HepG2 (cell line): ENCODE measurements at regions not wholly inside any gene's neighbourhood (a gene's known extent, or its start where the extent isn't known, plus 50 kb on each side); places are given as distances from the start of the nearest gene placed in this dataset.
A peak's percentile ranks its signal among the peaks of the same experiment; 100 is the strongest.
"Not testable (repeated sequence)": the region's sequence is repeated elsewhere in the genome, so short reads cannot be mapped to it uniquely, and the experiment has no call there.

Experiments
- ATAC-seq: fragments of 200-7000 bp; cut with Tn5 transposase; 3 replicates; pipeline ENCODE4 v1.9.1; 2020; ENCODE audit warnings: mild to moderate bottlenecking, moderate library complexity
- BruUV-seq: library from RNA; stranded (reverse); fragments of 400-500 nt; replicated peaks from 2 replicates; lab custom pipeline; 2021; lab: Mats Ljungman, UMichigan
- CTCF ChIA-PET: fragments of 300-600 bp; formaldehyde crosslinking; extraction: SDS; loops from one replicate; lab custom pipeline; 2021; ENCODE audit warnings: low total read pairs, inconsistent platforms, low intra/inter-chr PET ratio; lab: Yijun Ruan, JAX
- POLR2A ChIA-PET: fragments of 350-600 bp; sonication (Branson Sonifier 250); formaldehyde crosslinking; loops from one replicate; lab custom pipeline; 2020; ENCODE audit warnings: antibody characterized with exemption, inconsistent platforms; lab: Yijun Ruan, JAX
- DNase-seq: peaks from one replicate; pipeline ENCODE4 v3.0.0-alpha.2; 2015; ENCODE audit warnings: low spot score
- FAIRE-seq: peaks from 3 replicates; lab custom pipeline; 2011; peaks lifted over from hg19 to GRCh38; lab: Jason Lieb, UNC
- H2AFZ ChIP-seq: one replicate; pipeline ENCODE4 v1.6.1; 2011; ENCODE audit warnings: low read length, inconsistent platforms
- H3K27ac ChIP-seq: fragments of 300-600 bp; 3 replicates; pipeline ENCODE4 v1.8.0; 2011; ENCODE audit warnings: mixed run types, mild to moderate bottlenecking, mixed read lengths, low read length, inconsistent platforms; ENCODE audit not compliant: insufficient read depth; ENCODE audit errors: extremely low read length
- H3K27me3 ChIP-seq, 2 experiments: fragments of 200-600 bp in 1 of 2; 2 replicates in 1 of 2; 3 replicates in 1 of 2; pipeline versions ENCODE4 v1.6.0 to v1.8.0; 2011; ENCODE audit warnings: low read length in 2 of 2, mild to moderate bottlenecking in 2 of 2, moderate library complexity in 2 of 2, inconsistent platforms in 1 of 2; ENCODE audit not compliant: insufficient read depth in 2 of 2, control insufficient read depth in 1 of 2
- H3K36me3 ChIP-seq, 2 experiments: fragments of 200-600 bp in 1 of 2; replicated peaks in 1 of 2; 2 replicates in 1 of 2; 3 replicates in 1 of 2; pipeline versions ENCODE4 v1.5.1 to v1.8.0; 2011; ENCODE audit warnings: low read length in 2 of 2, inconsistent platforms in 1 of 2; ENCODE audit not compliant: insufficient read depth in 2 of 2, control insufficient read depth in 1 of 2
- H3K4me1 ChIP-seq: 2 replicates; pipeline ENCODE4 v1.5.1; 2012; ENCODE audit warnings: low read length, inconsistent platforms; ENCODE audit not compliant: insufficient read depth
- H3K4me2 ChIP-seq: 2 replicates; pipeline ENCODE4 v1.6.0; 2011; ENCODE audit warnings: low read depth, low read length, inconsistent platforms
- H3K4me3 ChIP-seq, 3 experiments: fragments of 200-600 bp in 1 of 3; sonication (generic), shearing (Covaris generic) in 1 of 3; replicated peaks in 1 of 3; 2 replicates each; pipeline ENCODE4 v1.5.1; 2011 to 2016; ENCODE audit warnings: low read length in 3 of 3, inconsistent platforms in 2 of 3, low read depth in 2 of 3, mild to moderate bottlenecking in 2 of 3, control low read depth in 1 of 3, mixed read lengths in 1 of 3; ENCODE audit not compliant: insufficient read depth in 1 of 3
- H3K79me2 ChIP-seq: one replicate; pipeline ENCODE4 v1.6.1; 2011; ENCODE audit warnings: low read length, inconsistent platforms; ENCODE audit not compliant: insufficient read depth
- H3K9ac ChIP-seq: 2 replicates; pipeline ENCODE4 v1.6.0; 2011; ENCODE audit warnings: mild to moderate bottlenecking, low read depth, low read length, inconsistent platforms; ENCODE audit not compliant: insufficient read depth
- H3K9me3 ChIP-seq: 2 replicates; pipeline ENCODE4 v1.5.1; 2012; ENCODE audit warnings: mild to moderate bottlenecking, low read length
- H4K20me1 ChIP-seq: 2 replicates; pipeline ENCODE4 v1.6.0; 2011; ENCODE audit warnings: inconsistent platforms, mild to moderate bottlenecking, low read length, moderate library complexity; ENCODE audit not compliant: insufficient read depth
- NONO ChIP-seq, 2 experiments: fragments of 450-650 bp in 1 of 2; sonication (generic) in 1 of 2; formaldehyde crosslinking in 1 of 2; IDR thresholded peaks in 1 of 2; conservative IDR thresholded peaks in 1 of 2; 2 replicates each; pipeline versions ENCODE4 v1.6.1 to v1.8.0; 2017 to 2022; ENCODE audit warnings: mild to moderate bottlenecking in 1 of 2, missing genetic modification reagents in 1 of 2, moderate library complexity in 1 of 2
- WGBS: methylation state at CpG from one replicate; pipeline ENCODE4 v1.1.6; 2017; ENCODE audit warnings: low lambda C conversion rate; 5-methylcytosine and 5-hydroxymethylcytosine counted together
- in situ Hi-C: cut with HindIII; loops from 2 replicates; pipeline ENCODE4 v1.10.0; 2017; ENCODE audit warnings: low pct_unique_long_range_greater_than_20kb; ENCODE audit not compliant: extremely low pct_ligation_motif_present
- intact Hi-C: fragments of 100-400 bp; cut with micrococcal nuclease; formaldehyde crosslinking; loops from one replicate; pipeline ENCODE4 v1.10.0; 2022; ENCODE audit not compliant: unreplicated experiment
- TF ChIP-seq, protein P1 (sequence below): fragments of 450-650 bp; IDR thresholded peaks from 2 replicates; pipeline ENCODE4 v1.6.1; 2016

DNA sequence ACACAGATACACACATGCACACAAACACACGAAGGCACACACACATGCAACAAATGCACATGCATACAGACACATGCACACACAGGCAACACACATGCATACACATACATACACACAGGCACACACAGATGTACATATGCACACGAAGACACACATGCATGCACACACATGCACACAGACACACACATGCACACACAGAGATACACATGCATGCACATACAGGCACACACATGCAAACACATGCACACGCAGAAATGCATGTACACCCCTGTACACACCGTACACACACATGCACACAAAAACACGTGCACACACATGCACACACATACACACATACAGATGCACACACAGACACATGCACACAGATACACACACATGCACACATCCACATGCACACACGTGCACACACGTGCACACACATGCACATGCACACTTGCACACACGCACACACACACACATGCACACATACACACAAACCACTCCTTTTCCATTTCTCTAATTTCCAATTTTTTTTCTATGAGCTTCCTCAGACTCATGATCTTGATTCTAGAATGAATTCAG is 63.3 kb upstream of the CCZ1B start:
- no peak for FAIRE-seq
- ChIA-PET CTCF (no interaction called here), POLR2A (no interaction called here)
- peaks cover 0 to 1% of the 10 kb centered on the region in 2 experiments; a peak in 1 of 5 replicates for H3K27me3 ChIP-seq
- no peak for DNase-seq
- no peaks in the 10 kb centered on the region for H3K4me1 ChIP-seq
- intact Hi-C loops (no loop called here), in situ Hi-C loops (no loop called here)
- no peak overlapping the region for H2AFZ ChIP-seq
- 53% methylated on average over 8 of the region's 8 CpGs for WGBS
- no peak overlapping the region for H3K27ac ChIP-seq
- H3K9ac ChIP-seq, result no peak overlapping the region
- H3K4me3 ChIP-seq, result no peak overlapping the region
- no peak for TF ChIP-seq NONO (IDR thresholded peaks at IDR 0.05)
- TF ChIP-seq NONO (CRISPR knock-in tag; conservative IDR thresholded peaks at IDR 0.05), result no peak
- TF ChIP-seq, protein P1, sequence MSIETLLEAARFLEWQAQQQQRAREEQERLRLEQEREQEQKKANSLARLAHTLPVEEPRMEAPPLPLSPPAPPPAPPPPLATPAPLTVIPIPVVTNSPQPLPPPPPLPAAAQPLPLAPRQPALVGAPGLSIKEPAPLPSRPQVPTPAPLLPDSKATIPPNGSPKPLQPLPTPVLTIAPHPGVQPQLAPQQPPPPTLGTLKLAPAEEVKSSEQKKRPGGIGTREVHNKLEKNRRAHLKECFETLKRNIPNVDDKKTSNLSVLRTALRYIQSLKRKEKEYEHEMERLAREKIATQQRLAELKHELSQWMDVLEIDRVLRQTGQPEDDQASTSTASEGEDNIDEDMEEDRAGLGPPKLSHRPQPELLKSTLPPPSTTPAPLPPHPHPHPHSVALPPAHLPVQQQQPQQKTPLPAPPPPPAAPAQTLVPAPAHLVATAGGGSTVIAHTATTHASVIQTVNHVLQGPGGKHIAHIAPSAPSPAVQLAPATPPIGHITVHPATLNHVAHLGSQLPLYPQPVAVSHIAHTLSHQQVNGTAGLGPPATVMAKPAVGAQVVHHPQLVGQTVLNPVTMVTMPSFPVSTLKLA, result peak; percentile 99
- TF ChIP-seq, all 625 proteins: peak for 1
- Histone ChIP-seq H3K36me3 (no peaks in the 10 kb centered on the region), H3K79me2 (no peaks in the 10 kb centered on the region), H3K4me2 (no peak overlapping the region), H4K20me1 (no peaks in the 10 kb centered on the region), H3K9me3 (no peaks in the 10 kb centered on the region)
- ATAC-seq, result no peak
- no TSS peak for BruUV-seq

DNA sequence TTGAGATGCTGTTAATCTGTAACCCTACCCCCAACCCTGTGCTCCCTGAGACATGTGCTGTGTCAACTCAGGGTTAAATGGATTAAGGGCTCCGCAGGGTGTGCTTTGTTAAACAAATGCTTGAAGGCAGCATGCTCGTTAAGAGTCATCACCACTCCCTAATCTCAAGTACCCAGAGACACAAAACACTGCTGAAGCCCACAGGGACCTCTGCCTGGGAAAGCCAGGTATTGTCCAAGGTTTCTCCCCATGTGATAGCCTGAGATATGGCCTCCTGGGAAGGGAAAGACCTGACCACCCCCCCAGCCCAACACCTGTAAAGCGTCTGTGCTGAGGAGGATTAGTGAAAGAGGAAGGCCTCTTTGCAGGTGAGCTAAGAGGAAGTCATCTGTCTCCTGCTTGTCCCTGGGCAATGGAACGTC is 76.0 kb upstream of the CCZ1B start:
- CTCF ChIA-PET, intact Hi-C loops, FAIRE-seq, H3K79me2 ChIP-seq, BruUV-seq, DNase-seq, H3K27me3 ChIP-seq, H3K4me2 ChIP-seq, ATAC-seq, H3K9me3 ChIP-seq, POLR2A ChIA-PET, H3K27ac ChIP-seq, H3K9ac ChIP-seq, H3K4me3 ChIP-seq, H2AFZ ChIP-seq, in situ Hi-C loops, H4K20me1 ChIP-seq, H3K36me3 ChIP-seq: not testable (repeated sequence)
- peaks cover 14% of the 10 kb centered on the region; the same call in 1 of the 2 replicates for H3K4me1 ChIP-seq
- 19% methylated on average over 2 of the region's 4 CpGs for WGBS

DNA sequence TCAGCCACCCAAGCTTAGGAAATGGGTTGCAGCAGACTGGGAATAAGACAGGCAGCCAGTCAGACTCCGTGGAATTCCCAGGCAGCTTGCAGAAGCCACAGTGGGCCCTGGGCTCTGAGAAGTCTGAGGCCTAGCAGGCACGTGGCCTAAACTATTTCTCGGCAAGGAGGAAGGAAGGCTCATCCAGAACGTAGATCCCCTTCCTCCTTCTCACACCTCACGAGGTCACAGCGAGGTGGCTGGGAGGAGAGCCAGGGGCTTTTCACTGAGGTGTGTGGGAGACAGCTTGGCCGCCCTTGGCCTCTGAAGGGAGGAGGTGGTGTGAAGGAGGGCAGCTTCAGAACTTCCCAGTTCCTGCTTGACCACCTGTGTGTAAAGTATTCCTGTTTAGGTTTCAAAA is 77.2 kb upstream of the CCZ1B start:
- ATAC-seq, H3K9me3 ChIP-seq, FAIRE-seq, DNase-seq, intact Hi-C loops, POLR2A ChIA-PET, BruUV-seq, H3K36me3 ChIP-seq, H2AFZ ChIP-seq, in situ Hi-C loops, CTCF ChIA-PET, H4K20me1 ChIP-seq, H3K27ac ChIP-seq, H3K4me3 ChIP-seq, H3K9ac ChIP-seq, H3K27me3 ChIP-seq, H3K4me2 ChIP-seq, H3K79me2 ChIP-seq: not testable (repeated sequence)
- 0% methylated on average over 1 of the region's 7 CpGs for WGBS
- peaks cover 14% of the 10 kb centered on the region; the same call in 1 of the 2 replicates for H3K4me1 ChIP-seq
